SU-DHL-6 (cell line): ENCODE measurements at regions not wholly inside any gene's neighbourhood (a gene's known extent, or its start where the extent isn't known, plus 50 kb on each side); places are given as distances from the start of the nearest gene placed in this dataset.

ENCODE experiments used
- H2AFZ ChIP-seq: fragments of 200-600 bp; sonication (generic); 2 replicates; pipeline ENCODE4 v1.6.1; 2014; ENCODE audit warnings: low read depth, mild to moderate bottlenecking, moderate library complexity, mixed read lengths, antibody characterized with exemption, low read length; ENCODE audit not compliant: severe bottlenecking
- H3F3A ChIP-seq: fragments of 200-600 bp; shearing (Covaris generic); 2 replicates; pipeline ENCODE4 v1.6.0; 2016; ENCODE audit warnings: antibody characterized with exemption, mild to moderate bottlenecking; ENCODE audit not compliant: insufficient read depth
- H3K27ac ChIP-seq: fragments of 200-600 bp; sonication (generic); 2 replicates; pipeline ENCODE4 v1.5.1; 2016; ENCODE audit warnings: low read depth, mild to moderate bottlenecking, low read length, moderate library complexity, mixed read lengths
- H3K27me3 ChIP-seq: fragments of 200-600 bp; sonication (generic), shearing (Covaris generic); 2 replicates; pipeline ENCODE4 v1.6.0; 2014; ENCODE audit warnings: mild to moderate bottlenecking, low read length
- H3K36me3 ChIP-seq: fragments of 200-600 bp; sonication (generic); 2 replicates; pipeline ENCODE4 v1.6.1; 2014; ENCODE audit warnings: mild to moderate bottlenecking, low read length, mixed read lengths
- H3K4me2 ChIP-seq: fragments of 300-600, 200-600 bp; shearing (Covaris generic), sonication (generic); 2 replicates; pipeline ENCODE4 v1.6.0; 2014; ENCODE audit warnings: low read length, low read depth, mild to moderate bottlenecking; ENCODE audit not compliant: poor library complexity, severe bottlenecking
- H3K4me3 ChIP-seq: fragments of 200-600 bp; sonication (generic); 2 replicates; pipeline ENCODE4 v1.5.1; 2014; ENCODE audit warnings: antibody characterized with exemption, low read length, mild to moderate bottlenecking, mixed read lengths; ENCODE audit not compliant: insufficient read depth, poor library complexity, severe bottlenecking
- H3K79me2 ChIP-seq: fragments of 200-600 bp; sonication (generic); 2 replicates; pipeline ENCODE4 v1.6.1; 2014; ENCODE audit warnings: mild to moderate bottlenecking, low read length, moderate library complexity; ENCODE audit not compliant: insufficient read depth
- H3K9ac ChIP-seq: fragments of 200-600 bp; sonication (generic); 2 replicates; pipeline ENCODE4 v1.7.0; 2014; ENCODE audit warnings: mild to moderate bottlenecking, low read length
- H3K9me2 ChIP-seq: fragments of 200-600 bp; sonication (generic); replicated peaks from 2 replicates; pipeline ENCODE4 v1.6.1; 2014; ENCODE audit warnings: low read length; ENCODE audit not compliant: insufficient read depth
- H3K9me3 ChIP-seq: fragments of 200-600 bp; sonication (generic); 2 replicates; pipeline ENCODE4 v1.6.1; 2014; ENCODE audit warnings: low read length, mixed read lengths; ENCODE audit not compliant: insufficient read depth
- H4K20me1 ChIP-seq: fragments of 200-600 bp; sonication (generic); 2 replicates; pipeline ENCODE4 v1.6.1; 2014; ENCODE audit warnings: low read depth, mild to moderate bottlenecking, antibody characterized with exemption, low read length, moderate library complexity, mixed read lengths
- EZH2phosphoT487 ChIP-seq: fragments of 200-600 bp; sonication (generic), shearing (Covaris generic); conservative IDR thresholded peaks from 2 replicates; pipeline ENCODE4 v1.6.1; 2018; ENCODE audit warnings: mild to moderate bottlenecking, antibody characterized with exemption, low read length, moderate library complexity, mixed read lengths
- TF ChIP-seq, protein P1 (sequence below): fragments of 200-600 bp; sonication (generic); IDR thresholded peaks from one replicate; pipeline ENCODE4 v1.5.1; 2017; ENCODE audit warnings: antibody characterized with exemption, mild to moderate bottlenecking, low read length, moderate library complexity; ENCODE audit not compliant: insufficient read depth, poor library complexity, severe bottlenecking

DNA sequence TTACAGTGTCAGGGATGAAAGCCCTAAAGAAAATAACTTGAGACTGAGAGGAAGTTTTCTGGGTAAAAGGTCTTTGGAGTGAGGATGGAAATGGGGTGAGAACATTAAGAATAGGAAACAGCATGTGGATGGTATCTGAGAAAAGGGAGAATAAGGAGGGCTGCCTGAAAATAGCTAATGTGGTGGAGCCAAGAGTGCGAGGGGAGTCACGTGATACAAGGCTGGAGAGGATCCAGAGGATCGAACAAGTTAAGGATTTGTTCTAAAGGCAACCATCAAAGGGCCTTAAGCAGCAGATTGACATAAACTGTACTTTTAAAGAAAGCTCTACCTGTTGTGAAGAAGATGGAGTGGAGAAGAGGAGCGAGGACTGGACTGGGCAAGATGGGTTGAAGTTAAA lies 347.4 kb upstream of the AGA start:
- TF ChIP-seq, protein P1, sequence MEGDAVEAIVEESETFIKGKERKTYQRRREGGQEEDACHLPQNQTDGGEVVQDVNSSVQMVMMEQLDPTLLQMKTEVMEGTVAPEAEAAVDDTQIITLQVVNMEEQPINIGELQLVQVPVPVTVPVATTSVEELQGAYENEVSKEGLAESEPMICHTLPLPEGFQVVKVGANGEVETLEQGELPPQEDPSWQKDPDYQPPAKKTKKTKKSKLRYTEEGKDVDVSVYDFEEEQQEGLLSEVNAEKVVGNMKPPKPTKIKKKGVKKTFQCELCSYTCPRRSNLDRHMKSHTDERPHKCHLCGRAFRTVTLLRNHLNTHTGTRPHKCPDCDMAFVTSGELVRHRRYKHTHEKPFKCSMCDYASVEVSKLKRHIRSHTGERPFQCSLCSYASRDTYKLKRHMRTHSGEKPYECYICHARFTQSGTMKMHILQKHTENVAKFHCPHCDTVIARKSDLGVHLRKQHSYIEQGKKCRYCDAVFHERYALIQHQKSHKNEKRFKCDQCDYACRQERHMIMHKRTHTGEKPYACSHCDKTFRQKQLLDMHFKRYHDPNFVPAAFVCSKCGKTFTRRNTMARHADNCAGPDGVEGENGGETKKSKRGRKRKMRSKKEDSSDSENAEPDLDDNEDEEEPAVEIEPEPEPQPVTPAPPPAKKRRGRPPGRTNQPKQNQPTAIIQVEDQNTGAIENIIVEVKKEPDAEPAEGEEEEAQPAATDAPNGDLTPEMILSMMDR: no peak
- no peak for TF ChIP-seq EZH2phosphoT487
- Histone ChIP-seq H3K27me3 (no peaks in the 10 kb centered on the region), H3K27ac (no peak overlapping the region), H2AFZ (no peak overlapping the region), H3K4me3 (no peak overlapping the region), H3K9me2 (no peaks in the 10 kb centered on the region), H3K4me2 (no peak overlapping the region), H3K9me3 (no peaks in the 10 kb centered on the region), H3K9ac (no peak overlapping the region), H3K36me3 (no peaks in the 10 kb centered on the region), H3K79me2 (no peaks in the 10 kb centered on the region), H4K20me1 (no peaks in the 10 kb centered on the region), H3F3A (no peaks in the 10 kb centered on the region)

DNA sequence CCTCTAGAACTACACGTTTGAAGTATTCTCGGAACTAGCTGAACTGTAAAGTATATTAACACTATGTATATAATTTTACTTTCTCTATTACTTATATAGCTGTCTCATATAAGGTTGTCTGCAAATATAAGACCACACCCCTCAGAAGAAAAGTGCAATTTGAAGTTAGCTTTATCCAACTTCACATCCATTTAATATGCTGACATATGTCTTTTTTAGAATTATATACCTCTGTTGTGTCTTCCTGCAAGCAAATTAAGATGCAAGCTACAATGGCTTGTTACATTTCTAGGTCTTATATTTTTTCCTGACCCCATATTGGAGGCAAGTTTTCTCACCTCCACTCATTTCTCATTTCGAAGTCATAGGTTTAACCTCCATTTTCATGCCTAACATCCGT lies 349.0 kb upstream of the AGA start:
- no peaks in the 10 kb centered on the region for H4K20me1 ChIP-seq
- no peak overlapping the region for H2AFZ ChIP-seq
- no peaks in the 10 kb centered on the region for H3K36me3 ChIP-seq
- H3K27me3 ChIP-seq: no peaks in the 10 kb centered on the region
- H3F3A ChIP-seq: no peaks in the 10 kb centered on the region
- no peaks in the 10 kb centered on the region for H3K9me3 ChIP-seq
- no peak overlapping the region for H3K9ac ChIP-seq
- no peaks in the 10 kb centered on the region for H3K79me2 ChIP-seq
- TF ChIP-seq, protein P1: no peak
- no peak for TF ChIP-seq EZH2phosphoT487
- H3K4me3 ChIP-seq: no peak overlapping the region
- H3K9me2 ChIP-seq: no peaks in the 10 kb centered on the region
- no peak overlapping the region for H3K4me2 ChIP-seq
- no peak overlapping the region for H3K27ac ChIP-seq

DNA sequence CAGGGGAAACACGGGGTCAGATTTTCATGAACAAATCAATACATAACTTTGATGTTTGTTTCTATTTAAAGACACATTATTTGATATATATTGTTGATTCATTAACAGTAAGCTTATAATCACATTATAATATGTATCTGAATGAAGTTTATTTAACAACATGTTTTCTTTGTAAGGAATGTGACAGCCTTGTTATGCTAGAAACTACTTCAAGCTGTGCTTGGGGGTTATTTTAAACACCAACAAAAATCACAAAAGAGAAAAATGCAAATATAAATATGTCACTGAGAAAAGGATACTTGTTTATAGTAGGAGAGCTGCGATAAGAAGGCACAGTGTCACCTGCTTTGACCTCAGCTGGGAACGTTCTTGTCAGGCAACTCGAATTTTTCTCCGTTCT lies 354.6 kb upstream of the AGA start:
- Histone ChIP-seq H3K9me2 (no peaks in the 10 kb centered on the region), H3K4me2 (no peak overlapping the region), H3K4me3 (no peak overlapping the region), H3K79me2 (no peaks in the 10 kb centered on the region), H3K9ac (no peak overlapping the region), H3K27ac (no peak overlapping the region), H2AFZ (no peak overlapping the region), H3F3A (no peaks in the 10 kb centered on the region), H3K27me3 (no peaks in the 10 kb centered on the region), H4K20me1 (no peaks in the 10 kb centered on the region), H3K9me3 (no peaks in the 10 kb centered on the region), H3K36me3 (no peaks in the 10 kb centered on the region)
- TF ChIP-seq, protein P1: no peak
- no peak for TF ChIP-seq EZH2phosphoT487

DNA sequence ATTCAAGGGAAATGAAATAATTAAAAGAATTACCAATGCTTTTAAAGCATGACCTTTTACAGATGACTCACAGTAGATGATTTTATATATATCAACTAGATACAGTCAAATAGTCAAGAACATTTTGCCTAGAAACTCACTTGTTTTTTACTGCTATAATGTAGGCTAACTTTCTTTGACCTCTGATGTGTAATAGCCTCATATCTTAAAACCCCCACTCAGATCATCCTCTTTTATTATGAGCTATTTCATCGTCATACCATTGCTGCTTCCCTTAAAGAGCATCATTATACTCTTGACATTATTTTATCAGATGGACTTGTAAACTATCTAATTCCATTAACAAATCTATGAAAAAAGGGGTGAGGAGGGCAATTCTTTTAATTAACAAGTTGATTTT lies 355.9 kb upstream of the AGA start:
- Histone ChIP-seq H2AFZ (no peak overlapping the region), H3K9ac (no peak overlapping the region), H3F3A (no peaks in the 10 kb centered on the region), H3K4me2 (no peak overlapping the region), H3K27me3 (no peaks in the 10 kb centered on the region), H3K36me3 (no peaks in the 10 kb centered on the region), H3K79me2 (no peaks in the 10 kb centered on the region), H4K20me1 (no peaks in the 10 kb centered on the region), H3K9me3 (no peaks in the 10 kb centered on the region), H3K9me2 (no peaks in the 10 kb centered on the region), H3K27ac (no peak overlapping the region), H3K4me3 (no peak overlapping the region)
- TF ChIP-seq, protein P1: no peak
- TF ChIP-seq EZH2phosphoT487: no peak
